GM06990 (cell line): ENCODE measurements at regions not wholly inside any gene's neighbourhood (a gene's known extent, or its start where the extent isn't known, plus 50 kb on each side); places are given as distances from the start of the nearest gene placed in this dataset.

Experiments used
- DNase-seq: peaks from one replicate; pipeline ENCODE4 v3.0.0-alpha.2; 2011; ENCODE audit not compliant: insufficient read length; ENCODE audit errors: extremely low read depth
- H3K27me3 ChIP-seq: replicated peaks from 2 replicates; pipeline ENCODE4 v1.6.0; 2011; ENCODE audit warnings: low read length; ENCODE audit not compliant: control insufficient read depth, insufficient read depth
- H3K36me3 ChIP-seq: 2 replicates; pipeline ENCODE4 v1.5.1; 2011; ENCODE audit warnings: low read length; ENCODE audit not compliant: control insufficient read depth, insufficient read depth
- H3K4me3 ChIP-seq: replicated peaks from 2 replicates; pipeline ENCODE4 v1.5.1; 2011; ENCODE audit warnings: low read depth, mild to moderate bottlenecking, control low read depth, low read length
- CTCF ChIP-seq: IDR thresholded peaks from 2 replicates; pipeline ENCODE4 v1.5.1; 2011; ENCODE audit warnings: low read length, control low read depth, mild to moderate bottlenecking, inconsistent platforms; ENCODE audit not compliant: insufficient read depth, poor library complexity, severe bottlenecking

GRCh38 chr3:24682141-24682547 is 187.5 kb upstream of the THRB start:
- no peaks in the 10 kb centered on the region for H3K36me3 ChIP-seq
- no peak for DNase-seq
- no peak overlapping the region for H3K4me3 ChIP-seq
- H3K27me3 ChIP-seq = no peaks in the 10 kb centered on the region
- no peak for TF ChIP-seq CTCF

GRCh38 chr3:24683090-24683489 is 188.4 kb upstream of the THRB start:
- DNase-seq = no peak
- Histone ChIP-seq H3K36me3 (no peaks in the 10 kb centered on the region), H3K27me3 (no peaks in the 10 kb centered on the region), H3K4me3 (no peak overlapping the region)
- no peak for TF ChIP-seq CTCF

- peak; percentile 26 for TF ChIP-seq CTCF
- H3K4me3 ChIP-seq = no peak overlapping the region
- no peaks in the 10 kb centered on the region for H3K36me3 ChIP-seq
- no peaks in the 10 kb centered on the region for H3K27me3 ChIP-seq
- no peak for DNase-seq
Measured at GRCh38 chr3:24683633-24684384, 189.2 kb upstream of the THRB start.

GRCh38 chr3:24684506-24685023 is 189.9 kb upstream of the THRB start:
- no peaks in the 10 kb centered on the region for H3K27me3 ChIP-seq
- no peak for TF ChIP-seq CTCF
- H3K36me3 ChIP-seq = no peaks in the 10 kb centered on the region
- H3K4me3 ChIP-seq = no peak overlapping the region
- no peak for DNase-seq

GRCh38 chr3:24686808-24687207 is 192.2 kb upstream of the THRB start:
- Histone ChIP-seq H3K36me3 (no peaks in the 10 kb centered on the region), H3K4me3 (no peak overlapping the region), H3K27me3 (no peaks in the 10 kb centered on the region)
- TF ChIP-seq CTCF = no peak
- DNase-seq = no peak

GRCh38 chr3:24687671-24688070 is 193.0 kb upstream of the THRB start:
- TF ChIP-seq CTCF = no peak
- no peak for DNase-seq
- no peak overlapping the region for H3K4me3 ChIP-seq
- no peaks in the 10 kb centered on the region for H3K36me3 ChIP-seq
- no peaks in the 10 kb centered on the region for H3K27me3 ChIP-seq
